ENCODE measurements at regions not wholly inside any gene's neighbourhood (a gene's known extent, or its start where the extent isn't known, plus 50 kb on each side); places are given as distances from the start of the nearest gene placed in this dataset.

GRCh38 chr2:60116161-60116875 lies 437.1 kb downstream of the BCL11A start:
- H3K4me3 ChIP-seq (ENCODE audit: low read depth, low read length), result no peak overlapping the region
- DNase-seq (ENCODE audit: low read depth), result no peak
- TF ChIP-seq, protein P1, sequence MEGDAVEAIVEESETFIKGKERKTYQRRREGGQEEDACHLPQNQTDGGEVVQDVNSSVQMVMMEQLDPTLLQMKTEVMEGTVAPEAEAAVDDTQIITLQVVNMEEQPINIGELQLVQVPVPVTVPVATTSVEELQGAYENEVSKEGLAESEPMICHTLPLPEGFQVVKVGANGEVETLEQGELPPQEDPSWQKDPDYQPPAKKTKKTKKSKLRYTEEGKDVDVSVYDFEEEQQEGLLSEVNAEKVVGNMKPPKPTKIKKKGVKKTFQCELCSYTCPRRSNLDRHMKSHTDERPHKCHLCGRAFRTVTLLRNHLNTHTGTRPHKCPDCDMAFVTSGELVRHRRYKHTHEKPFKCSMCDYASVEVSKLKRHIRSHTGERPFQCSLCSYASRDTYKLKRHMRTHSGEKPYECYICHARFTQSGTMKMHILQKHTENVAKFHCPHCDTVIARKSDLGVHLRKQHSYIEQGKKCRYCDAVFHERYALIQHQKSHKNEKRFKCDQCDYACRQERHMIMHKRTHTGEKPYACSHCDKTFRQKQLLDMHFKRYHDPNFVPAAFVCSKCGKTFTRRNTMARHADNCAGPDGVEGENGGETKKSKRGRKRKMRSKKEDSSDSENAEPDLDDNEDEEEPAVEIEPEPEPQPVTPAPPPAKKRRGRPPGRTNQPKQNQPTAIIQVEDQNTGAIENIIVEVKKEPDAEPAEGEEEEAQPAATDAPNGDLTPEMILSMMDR (IDR thresholded peaks at IDR 0.05; ENCODE audit: insufficient read depth, low read length), result no peak

GRCh38 chr2:60109744-60110143 lies 443.7 kb downstream of the BCL11A start:
- no peak for DNase-seq (ENCODE audit: low read depth)

GRCh38 chr2:60106836-60107529 lies 446.5 kb downstream of the BCL11A start:
- no peak for DNase-seq (ENCODE audit: low read depth)
- TF ChIP-seq, protein P1 (IDR thresholded peaks at IDR 0.05; ENCODE audit: insufficient read depth, low read length), result no peak
- H3K4me3 ChIP-seq (ENCODE audit: low read depth, low read length), result no peak overlapping the region

More at GRCh38 chr2:60109744-60110143, 443.7 kb downstream of the BCL11A start:
- H3K4me3 ChIP-seq (ENCODE audit: low read depth, low read length), result no peak overlapping the region
- TF ChIP-seq, protein P1 (IDR thresholded peaks at IDR 0.05; ENCODE audit: insufficient read depth, low read length), result no peak

DNA sequence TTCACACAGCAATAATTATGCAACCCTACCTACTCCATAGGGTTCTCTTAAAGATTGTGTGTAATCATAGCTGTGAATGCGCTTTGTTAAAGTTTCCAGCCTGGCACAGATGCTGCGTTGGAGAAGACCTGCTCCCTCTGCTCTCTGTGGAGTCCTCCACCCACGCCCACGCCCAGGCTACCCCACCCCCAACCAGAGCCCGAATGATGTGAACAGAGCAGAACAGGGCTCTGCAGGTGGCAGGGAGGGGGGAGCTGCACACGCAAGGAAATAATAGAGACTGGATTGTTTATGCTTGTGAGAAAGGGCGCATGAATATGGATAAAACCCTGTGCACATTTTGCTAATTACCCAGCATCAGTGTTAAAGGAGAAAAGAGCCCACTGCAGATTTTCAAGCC lies 447.5 kb downstream of the BCL11A start:
- no peak overlapping the region for H3K4me3 ChIP-seq (ENCODE audit: low read depth, low read length)
- no peak for DNase-seq (ENCODE audit: low read depth)
- TF ChIP-seq, protein P1 (IDR thresholded peaks at IDR 0.05; ENCODE audit: insufficient read depth, low read length), result no peak

DNA sequence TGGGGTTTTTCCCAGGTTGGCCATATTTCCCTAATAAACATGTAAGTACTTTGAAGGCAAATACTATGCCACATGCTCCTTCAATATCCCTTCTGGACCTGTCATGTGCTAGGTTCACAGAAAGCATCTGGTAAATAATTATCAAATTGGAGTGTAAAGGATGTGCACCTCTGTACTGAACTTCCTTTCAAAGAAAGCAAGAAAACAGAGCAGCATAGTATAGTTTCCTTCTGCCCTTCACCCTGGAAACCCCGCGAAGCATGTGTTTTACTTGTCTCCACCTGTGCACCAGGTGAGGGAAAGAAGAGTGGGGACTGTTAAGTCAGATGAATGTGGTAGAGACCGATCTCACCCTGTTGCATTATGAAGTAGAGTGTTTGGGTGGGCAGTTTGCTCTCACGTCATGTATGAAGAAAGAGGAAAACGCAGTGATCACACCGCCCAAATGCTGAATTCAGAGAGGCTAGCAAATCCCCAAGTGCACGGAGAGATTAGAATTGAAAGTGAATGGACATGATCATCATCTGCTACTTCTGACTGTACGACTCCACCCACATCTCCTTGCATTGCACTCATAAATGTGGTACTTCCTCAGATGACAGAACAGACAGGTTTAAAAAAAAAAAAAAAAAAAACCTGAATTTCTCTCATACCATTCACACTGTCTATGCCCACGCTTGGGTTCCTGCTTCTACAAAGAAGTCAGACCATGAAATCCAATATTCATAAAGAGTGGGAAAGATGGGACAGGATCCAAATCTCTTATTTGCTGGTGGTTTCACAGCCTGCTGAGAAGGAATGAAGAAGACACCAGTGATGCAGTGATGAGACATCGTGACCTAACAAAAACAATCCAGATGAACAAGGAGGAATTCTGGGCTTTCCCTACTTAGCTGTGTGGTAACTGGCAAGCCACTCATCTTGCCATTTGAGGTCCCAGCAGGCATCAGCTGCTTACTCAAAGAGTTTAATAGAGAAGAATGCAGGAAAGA lies 448.6 kb downstream of the BCL11A start:
- TF ChIP-seq, protein P1 (IDR thresholded peaks at IDR 0.05; ENCODE audit: insufficient read depth, low read length), result no peak
- no peak overlapping the region for H3K4me3 ChIP-seq (ENCODE audit: low read depth, low read length)
- no peak for DNase-seq (ENCODE audit: low read depth)

- DNase-seq (ENCODE audit: low read depth), result no peak
- TF ChIP-seq, protein P1 (IDR thresholded peaks at IDR 0.05; ENCODE audit: insufficient read depth, low read length), result no peak
- H3K4me3 ChIP-seq (ENCODE audit: low read depth, low read length), result no peak overlapping the region
These were observed 453.4 kb downstream of the BCL11A start for GRCh38 chr2:60100034-60100433.

Measured in fibroblast of the aortic adventitia (primary cell).